ENCODE measurements at regions not wholly inside any gene's neighbourhood (a gene's known extent, or its start where the extent isn't known, plus 50 kb on each side); places are given as distances from the start of the nearest gene placed in this dataset.
"Not testable (repeated sequence)": the region's sequence is repeated elsewhere in the genome, so short reads cannot be mapped to it uniquely, and the experiment has no call there.

DNA sequence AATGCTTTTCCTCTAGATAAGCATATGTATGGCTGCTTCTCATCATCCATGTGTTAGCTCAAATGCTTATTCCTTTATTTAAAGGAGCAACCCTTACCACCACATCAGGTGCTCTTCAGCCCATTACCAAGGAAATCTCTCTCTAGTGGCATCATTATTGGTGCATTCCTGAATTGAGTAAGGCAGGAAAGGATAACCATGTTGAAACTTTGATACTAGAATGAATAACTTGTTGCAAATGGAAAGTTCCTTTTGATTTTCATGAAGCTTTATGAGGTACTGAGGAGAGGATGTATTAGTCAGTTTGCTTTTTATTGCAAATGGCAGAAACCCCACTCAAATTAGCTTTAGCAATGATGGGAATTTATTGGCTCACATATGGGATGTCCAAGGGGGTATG lies 212.3 kb upstream of the FGF13 start:
- DNase-seq = no peak

DNA sequence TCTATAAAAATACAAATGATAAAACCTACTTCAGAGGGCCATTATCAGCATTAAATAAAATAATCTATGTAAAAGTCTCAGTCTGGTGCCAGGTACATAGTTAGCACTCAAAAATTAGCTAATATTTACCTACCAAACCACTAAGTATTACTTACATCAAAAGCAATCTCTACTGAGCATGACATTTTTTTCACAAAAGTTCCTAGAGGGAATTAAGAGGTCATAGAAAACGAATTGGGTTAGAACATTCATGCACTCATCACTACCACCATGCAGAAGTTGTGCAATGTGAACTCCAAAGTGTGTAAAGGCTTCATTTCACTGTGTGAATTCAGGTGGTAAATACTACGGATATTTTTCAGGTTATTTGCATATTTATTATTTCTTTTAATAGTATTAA lies 209.5 kb upstream of the FGF13 start:
- no peak for DNase-seq

GRCh38 chrX:138917781-138918180 lies 206.3 kb upstream of the FGF13 start:
- DNase-seq = no peak

DNA sequence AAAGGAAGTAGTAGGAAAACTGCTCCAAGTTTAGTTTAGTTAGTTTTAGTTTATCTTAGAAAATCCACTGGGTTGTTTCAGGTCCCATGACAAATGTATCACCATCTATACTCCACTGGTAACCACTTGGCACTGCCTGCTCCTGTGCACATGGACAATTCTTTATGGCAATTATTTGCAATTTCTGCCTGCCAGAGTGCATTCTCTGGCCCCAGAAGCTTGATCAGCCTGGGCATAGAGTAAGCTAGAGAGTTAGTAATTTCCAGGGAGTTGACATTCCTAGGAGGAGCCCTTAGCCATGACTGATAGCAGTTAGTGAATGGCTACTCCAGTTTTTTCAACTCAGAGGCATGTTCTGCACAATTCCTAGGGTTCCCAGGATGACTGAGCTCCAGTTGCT lies 203.2 kb upstream of the FGF13 start:
- no peak for DNase-seq

- no peak for DNase-seq
These were observed 197.1 kb upstream of the FGF13 start for GRCh38 chrX:138908577-138908976.

GRCh38 chrX:138897621-138898492 lies 186.3 kb upstream of the FGF13 start:
- DNase-seq = no peak

DNA sequence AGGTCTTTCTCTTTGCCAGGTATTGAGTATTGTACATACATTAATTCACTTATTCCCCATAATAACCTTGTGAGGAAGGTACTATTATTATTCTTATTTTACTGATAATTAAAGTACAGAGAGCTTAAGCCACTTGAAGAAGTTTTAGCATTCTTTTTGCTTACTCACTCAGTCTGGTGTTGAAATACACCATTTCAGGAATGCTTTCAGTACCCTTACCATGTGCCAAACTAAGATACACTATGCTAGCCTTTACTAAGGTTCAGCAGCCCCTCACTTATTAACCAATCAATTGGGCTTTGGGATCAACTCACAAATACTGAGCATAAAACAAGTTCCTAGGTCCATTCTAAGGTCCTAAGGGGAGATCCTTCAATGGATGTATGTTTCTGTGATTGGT lies 179.0 kb upstream of the FGF13 start:
- no peak for DNase-seq

DNA sequence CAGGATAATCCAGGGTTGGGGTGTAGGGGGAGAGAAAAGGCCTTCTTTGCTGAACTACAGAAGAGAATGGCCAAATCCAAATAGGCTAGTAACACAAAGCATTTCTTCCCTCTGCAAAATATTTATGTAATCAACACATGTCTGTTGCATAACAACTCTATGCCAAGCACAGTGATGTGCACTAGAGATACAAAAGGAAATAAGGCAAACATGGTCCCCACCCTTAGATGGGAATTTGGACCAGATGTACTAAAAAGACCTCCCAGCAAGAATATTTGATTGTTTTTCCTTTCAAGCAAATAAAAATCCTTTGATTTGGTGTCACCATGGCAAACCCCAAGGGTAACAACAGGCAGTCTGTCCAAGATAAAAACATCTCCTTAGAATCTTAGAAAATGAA lies 177.6 kb upstream of the FGF13 start:
- no peak for DNase-seq

- peak; percentile 49 for DNase-seq
These were observed 175.3 kb upstream of the FGF13 start for GRCh38 chrX:138886769-138887168.

- DNase-seq = no peak
These were observed 174.4 kb upstream of the FGF13 start for GRCh38 chrX:138885886-138886285.

GRCh38 chrX:138880293-138880692 lies 168.8 kb upstream of the FGF13 start:
- DNase-seq = not testable (repeated sequence)

DNA sequence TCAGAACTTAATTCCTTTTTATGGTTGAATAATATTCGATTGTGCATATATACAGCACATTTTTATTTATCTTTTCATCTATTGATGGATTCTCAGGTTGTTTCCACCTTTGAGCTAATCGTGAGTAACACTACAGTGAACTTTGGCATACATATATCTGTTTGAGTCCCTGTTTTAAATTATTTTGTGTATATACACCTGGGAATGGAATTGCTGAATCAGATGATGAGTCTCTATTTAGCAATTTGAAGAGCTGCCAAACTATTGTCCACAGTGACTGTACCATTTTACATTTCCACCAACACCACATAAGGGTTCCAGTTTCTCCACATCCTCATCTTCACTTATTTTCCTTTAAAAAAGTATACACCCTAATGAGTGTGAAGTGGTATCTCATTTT lies 166.2 kb upstream of the FGF13 start:
- DNase-seq = no peak

DNA sequence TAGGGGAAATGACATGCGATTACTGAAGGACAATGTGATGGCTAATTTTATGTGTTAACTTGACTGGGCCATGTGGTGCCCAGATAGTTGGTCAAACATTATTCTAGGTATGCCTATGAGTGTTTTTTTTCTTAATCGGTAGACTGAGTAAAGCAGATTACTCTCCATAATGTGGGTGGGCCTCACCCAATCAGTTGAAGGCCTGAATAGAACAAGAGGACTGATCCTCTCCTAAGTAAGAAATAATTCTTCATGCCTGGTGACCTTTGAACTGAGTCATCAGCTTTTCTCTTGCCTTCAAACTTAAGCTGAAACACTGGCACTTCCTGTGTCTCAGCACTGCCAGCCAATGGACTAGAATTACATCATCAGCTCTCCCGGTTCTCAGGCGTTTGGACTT lies 164.0 kb upstream of the FGF13 start:
- no peak for DNase-seq

GRCh38 chrX:138874271-138874935 lies 162.9 kb upstream of the FGF13 start:
- DNase-seq = no peak

GRCh38 chrX:138873640-138874039 lies 162.1 kb upstream of the FGF13 start:
- not testable (repeated sequence) for DNase-seq

GRCh38 chrX:138872537-138872936 lies 161.0 kb upstream of the FGF13 start:
- DNase-seq = no peak

GRCh38 chrX:138871739-138872138 lies 160.2 kb upstream of the FGF13 start:
- DNase-seq = no peak

- no peak for DNase-seq
These were observed 155.1 kb upstream of the FGF13 start for GRCh38 chrX:138866643-138867042.

DNA sequence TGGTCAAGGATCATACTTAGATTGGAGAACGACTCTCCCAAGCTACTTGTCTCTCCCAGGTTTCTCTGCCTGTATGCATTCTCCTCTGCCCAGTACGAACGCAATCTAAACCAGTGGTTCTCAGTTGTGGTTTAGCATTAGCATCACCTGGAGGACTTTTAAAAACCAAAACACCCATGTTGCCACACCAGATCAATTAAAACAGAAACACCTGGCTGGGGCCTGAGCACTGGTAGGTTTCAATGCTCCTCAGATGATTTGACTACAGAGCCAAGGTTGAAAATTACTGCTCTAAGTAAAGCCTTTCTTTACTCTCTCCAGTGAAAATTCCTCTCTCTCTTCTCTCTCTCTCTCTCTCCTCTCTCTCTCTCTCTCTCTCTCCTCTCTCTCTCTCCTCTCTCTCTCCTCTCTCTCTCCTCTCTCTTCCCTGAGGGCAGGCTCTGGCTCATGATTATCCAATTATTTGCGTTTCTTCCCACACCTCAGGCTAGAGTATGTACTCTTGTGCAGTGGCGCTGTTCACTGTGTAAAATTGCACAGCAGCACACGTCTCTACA lies 153.7 kb upstream of the FGF13 start:
- DNase-seq = no peak

- DNase-seq = no peak
These were observed 147.9 kb upstream of the FGF13 start for GRCh38 chrX:138859421-138859820.

GRCh38 chrX:138858951-138859350 lies 147.4 kb upstream of the FGF13 start:
- no peak for DNase-seq

- no peak for DNase-seq
These were observed 146.9 kb upstream of the FGF13 start for GRCh38 chrX:138858438-138858837.

DNA sequence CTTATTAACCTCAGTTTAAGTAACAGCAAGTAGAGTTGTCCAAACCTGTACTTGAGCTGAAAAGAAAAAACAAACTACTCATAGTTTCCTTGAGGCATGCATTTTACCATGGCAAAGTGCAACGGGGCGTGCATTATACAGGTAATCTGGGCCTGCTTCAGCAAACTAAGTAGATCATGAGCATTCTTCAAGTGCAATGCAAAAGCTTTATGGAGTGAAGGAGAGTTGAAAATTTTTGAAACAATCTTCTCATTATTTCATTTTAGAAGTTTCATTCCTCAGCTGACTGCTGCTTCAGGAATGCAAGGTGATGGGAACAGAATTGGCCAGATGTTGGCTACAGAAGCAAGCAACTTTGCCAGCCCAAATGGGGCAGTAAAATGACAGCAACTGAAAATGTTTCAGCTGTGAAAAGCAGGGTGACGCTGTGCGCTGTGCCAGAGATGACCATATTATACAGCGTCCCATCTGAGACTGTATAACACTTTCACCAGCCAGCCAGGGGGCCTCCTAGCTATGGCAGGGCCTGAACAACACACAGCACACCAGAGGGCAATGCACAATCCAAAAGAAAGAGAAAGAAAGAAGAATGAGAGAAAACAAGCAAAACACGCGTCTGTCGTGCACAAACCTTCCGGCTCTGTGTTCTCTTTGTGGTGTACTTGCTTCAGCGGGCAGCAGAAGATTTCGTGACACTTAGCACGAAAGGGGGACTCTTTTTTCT lies 145.5 kb upstream of the FGF13 start:
- DNase-seq = no peak

- no peak for DNase-seq
These were observed 142.4 kb upstream of the FGF13 start for GRCh38 chrX:138853936-138854335.
